CD8-positive, alpha-beta memory T cell (primary cell): ENCODE measurements at regions not wholly inside any gene's neighbourhood (a gene's known extent, or its start where the extent isn't known, plus 50 kb on each side); places are given as distances from the start of the nearest gene placed in this dataset.

ENCODE experiments used
- CTCF ChIA-PET: fragments of 350-600 bp; sonication (Branson Sonifier 250); formaldehyde crosslinking; loops from one replicate; lab custom pipeline; 2021; ENCODE audit warnings: antibody characterized with exemption; lab: Charles Lee
- POLR2A ChIA-PET: fragments of 350-600 bp; sonication (Branson Sonifier 250); formaldehyde crosslinking; loops from one replicate; lab custom pipeline; 2021; ENCODE audit warnings: antibody characterized with exemption; lab: Charles Lee
- DNase-seq, 5 donors: peaks; one replicate each; pipeline versions ENCODE4 v3.0.0 to v3.0.0-alpha.2; 2020 to 2022; ENCODE audit warnings: mixed read lengths in 1 of 5
- H3K27ac ChIP-seq: one replicate; pipeline ENCODE4 v1.7.0; 2013; ENCODE audit warnings: low read depth, mild to moderate bottlenecking, low read length, moderate library complexity
- H3K27me3 ChIP-seq: 2 replicates; pipeline ENCODE4 v1.7.0; 2013; ENCODE audit warnings: low read length, mild to moderate bottlenecking; ENCODE audit not compliant: insufficient read depth, poor library complexity, severe bottlenecking
- H3K36me3 ChIP-seq: 2 replicates; pipeline ENCODE4 v1.7.0; 2013; ENCODE audit warnings: mild to moderate bottlenecking, low read length, moderate library complexity; ENCODE audit not compliant: insufficient read depth
- H3K4me1 ChIP-seq: 2 replicates; pipeline ENCODE4 v1.7.0; 2013; ENCODE audit warnings: mild to moderate bottlenecking, low read length, moderate library complexity; ENCODE audit not compliant: insufficient read depth
- H3K4me3 ChIP-seq: 2 replicates; pipeline ENCODE4 v1.7.0; 2013; ENCODE audit warnings: mild to moderate bottlenecking, low read length
- H3K9me3 ChIP-seq: 2 replicates; pipeline ENCODE4 v1.7.0; 2013; ENCODE audit warnings: mild to moderate bottlenecking, low read length
- H3K27ac Mint-ChIP-seq, 8 donors: one replicate each; pipeline ENCODE4 v1.8.0; 2020 to 2021; ENCODE audit warnings: mixed read lengths in 8 of 8, mild to moderate bottlenecking in 6 of 8, inconsistent platforms in 3 of 8, moderate library complexity in 3 of 8
- H3K27me3 Mint-ChIP-seq, 2 donors: one replicate each; pipeline ENCODE4 v1.8.0; 2020 to 2021; ENCODE audit warnings: mixed read lengths in 2 of 2, mild to moderate bottlenecking in 1 of 2, moderate library complexity in 1 of 2
- H3K36me3 Mint-ChIP-seq, 3 donors: one replicate each; pipeline ENCODE4 v1.8.0; 2020 to 2021; ENCODE audit warnings: mixed read lengths in 3 of 3, inconsistent platforms in 1 of 3, mild to moderate bottlenecking in 1 of 3
- H3K4me1 Mint-ChIP-seq, 3 donors: one replicate each; pipeline ENCODE4 v1.8.0; 2020 to 2021; ENCODE audit warnings: mixed read lengths in 3 of 3, inconsistent platforms in 1 of 3, mild to moderate bottlenecking in 1 of 3
- H3K4me3 Mint-ChIP-seq, 7 donors: one replicate each; pipeline ENCODE4 v1.8.0; 2020 to 2021; ENCODE audit warnings: mixed read lengths in 7 of 7, mild to moderate bottlenecking in 6 of 7, moderate library complexity in 4 of 7, inconsistent platforms in 2 of 7
- H3K9me3 Mint-ChIP-seq, 5 donors: one replicate each; pipeline ENCODE4 v1.8.0; 2020 to 2022; ENCODE audit warnings: mixed read lengths in 5 of 5, mild to moderate bottlenecking in 3 of 5, moderate library complexity in 2 of 5, inconsistent platforms in 1 of 5

- Mint-ChIP-seq H3K27ac (no peak overlapping the region), H3K27me3 (no peaks in the 10 kb centered on the region), H3K4me1 (no peaks in the 10 kb centered on the region), H3K4me3 (no peak overlapping the region), H3K36me3 (no peaks in the 10 kb centered on the region), H3K9me3 (no peaks in the 10 kb centered on the region)
- ChIA-PET POLR2A (no interaction called here), CTCF (no interaction called here)
- H3K4me1 ChIP-seq, result no peaks in the 10 kb centered on the region
- H3K27me3 ChIP-seq, result no peaks in the 10 kb centered on the region
- no peak overlapping the region for H3K27ac ChIP-seq
- DNase-seq, result no peak
- no peak overlapping the region for H3K4me3 ChIP-seq
- H3K9me3 ChIP-seq, result no peaks in the 10 kb centered on the region
- no peaks in the 10 kb centered on the region for H3K36me3 ChIP-seq
These were observed 179.5 kb upstream of the PHF14 start for GRCh38 chr7:10793995-10794775.

DNA sequence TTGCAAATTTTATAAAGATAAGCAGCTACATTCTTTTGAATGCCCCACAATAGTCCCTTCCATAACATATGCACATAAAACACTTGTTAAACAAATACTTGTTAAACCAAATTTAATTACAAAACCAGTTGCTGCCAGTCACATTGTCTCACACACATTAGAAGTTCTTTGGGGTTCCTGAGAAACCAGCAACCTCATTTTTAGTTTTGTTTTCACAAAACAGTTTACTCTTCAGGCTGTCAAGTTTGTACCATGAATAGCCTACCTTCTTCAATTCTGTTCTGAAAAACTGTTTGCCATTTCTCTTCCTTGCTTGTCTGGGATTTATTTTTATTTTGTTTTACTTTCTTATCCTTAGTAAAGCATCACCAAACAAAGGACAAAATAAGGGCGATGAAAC lies 176.5 kb upstream of the PHF14 start:
- POLR2A ChIA-PET, result no interaction called here
- no peaks in the 10 kb centered on the region for H3K27me3 Mint-ChIP-seq
- DNase-seq, result no peak
- CTCF ChIA-PET, result no interaction called here
- no peaks in the 10 kb centered on the region for H3K4me1 Mint-ChIP-seq
- no peak overlapping the region for H3K27ac Mint-ChIP-seq
- Histone ChIP-seq H3K36me3 (no peaks in the 10 kb centered on the region), H3K4me3 (no peak overlapping the region), H3K27me3 (no peaks in the 10 kb centered on the region), H3K9me3 (no peaks in the 10 kb centered on the region), H3K4me1 (no peaks in the 10 kb centered on the region), H3K27ac (no peak overlapping the region)
- no peaks in the 10 kb centered on the region for H3K36me3 Mint-ChIP-seq
- no peak overlapping the region for H3K4me3 Mint-ChIP-seq
- no peaks in the 10 kb centered on the region for H3K9me3 Mint-ChIP-seq

- Mint-ChIP-seq H3K4me1 (no peaks in the 10 kb centered on the region), H3K27me3 (no peaks in the 10 kb centered on the region), H3K27ac (no peak overlapping the region), H3K4me3 (no peak overlapping the region), H3K9me3 (no peaks in the 10 kb centered on the region), H3K36me3 (no peaks in the 10 kb centered on the region)
- Histone ChIP-seq H3K27me3 (no peaks in the 10 kb centered on the region), H3K4me3 (no peak overlapping the region), H3K27ac (no peak overlapping the region), H3K9me3 (no peaks in the 10 kb centered on the region), H3K4me1 (no peaks in the 10 kb centered on the region), H3K36me3 (no peaks in the 10 kb centered on the region)
- CTCF ChIA-PET, result no interaction called here
- no peak for DNase-seq
- POLR2A ChIA-PET, result no interaction called here
These were observed 175.6 kb upstream of the PHF14 start for GRCh38 chr7:10798044-10798443.

DNA sequence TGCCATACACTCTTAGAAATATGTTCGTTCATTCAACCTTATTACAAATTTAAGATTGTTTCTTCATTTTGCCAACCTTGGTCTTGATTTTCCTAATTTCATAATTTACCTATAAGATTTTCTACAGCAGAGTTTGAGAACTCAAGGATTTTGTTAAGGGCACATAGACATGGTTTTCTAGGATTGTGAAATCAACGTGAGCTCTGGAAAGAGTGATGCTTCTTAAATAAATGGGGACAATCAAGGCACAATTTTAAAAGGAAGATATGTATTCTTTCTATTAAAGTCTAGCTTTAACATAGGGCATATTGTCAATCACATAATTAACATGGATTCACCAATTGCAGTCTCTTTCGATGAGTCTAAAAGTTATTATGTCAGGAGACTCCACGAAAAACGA lies 174.2 kb upstream of the PHF14 start:
- no peak overlapping the region for H3K4me3 Mint-ChIP-seq
- no peak for DNase-seq
- H3K27me3 ChIP-seq, result no peaks in the 10 kb centered on the region
- no peak overlapping the region for H3K27ac Mint-ChIP-seq
- CTCF ChIA-PET, result no interaction called here
- POLR2A ChIA-PET, result no interaction called here
- no peak overlapping the region for H3K4me3 ChIP-seq
- no peaks in the 10 kb centered on the region for H3K9me3 Mint-ChIP-seq
- no peaks in the 10 kb centered on the region for H3K27me3 Mint-ChIP-seq
- no peaks in the 10 kb centered on the region for H3K36me3 Mint-ChIP-seq
- no peaks in the 10 kb centered on the region for H3K4me1 Mint-ChIP-seq
- no peak overlapping the region for H3K27ac ChIP-seq
- H3K4me1 ChIP-seq, result no peaks in the 10 kb centered on the region
- H3K36me3 ChIP-seq, result no peaks in the 10 kb centered on the region
- H3K9me3 ChIP-seq, result no peaks in the 10 kb centered on the region

DNA sequence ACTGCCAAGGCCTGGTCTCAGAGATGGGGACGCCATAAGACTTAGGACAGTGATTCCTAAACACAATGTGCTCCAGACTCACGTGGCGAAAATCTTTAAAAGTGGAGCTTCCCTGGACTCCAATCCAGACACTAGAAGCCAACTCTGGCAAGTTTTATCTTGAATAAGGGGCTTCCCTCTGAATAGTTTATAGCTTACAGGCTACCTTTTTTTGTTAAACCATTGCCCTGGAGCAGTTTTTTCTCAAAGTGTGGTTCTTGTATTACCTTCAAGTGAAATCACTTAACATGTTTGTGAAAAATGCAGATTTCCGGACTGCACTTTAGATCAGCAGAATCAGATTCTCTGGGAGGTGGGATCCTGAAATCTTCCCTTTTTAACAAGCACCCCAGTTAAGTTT lies 171.7 kb upstream of the PHF14 start:
- Mint-ChIP-seq H3K27me3 (no peaks in the 10 kb centered on the region), H3K9me3 (no peaks in the 10 kb centered on the region), H3K4me1 (no peaks in the 10 kb centered on the region), H3K27ac (no peak overlapping the region), H3K36me3 (no peaks in the 10 kb centered on the region), H3K4me3 (no peak overlapping the region)
- DNase-seq, result no peak
- CTCF ChIA-PET, result no interaction called here
- no peaks in the 10 kb centered on the region for H3K9me3 ChIP-seq
- H3K27me3 ChIP-seq, result no peaks in the 10 kb centered on the region
- no peak overlapping the region for H3K4me3 ChIP-seq
- H3K36me3 ChIP-seq, result no peaks in the 10 kb centered on the region
- H3K4me1 ChIP-seq, result no peaks in the 10 kb centered on the region
- POLR2A ChIA-PET, result no interaction called here
- no peak overlapping the region for H3K27ac ChIP-seq

DNA sequence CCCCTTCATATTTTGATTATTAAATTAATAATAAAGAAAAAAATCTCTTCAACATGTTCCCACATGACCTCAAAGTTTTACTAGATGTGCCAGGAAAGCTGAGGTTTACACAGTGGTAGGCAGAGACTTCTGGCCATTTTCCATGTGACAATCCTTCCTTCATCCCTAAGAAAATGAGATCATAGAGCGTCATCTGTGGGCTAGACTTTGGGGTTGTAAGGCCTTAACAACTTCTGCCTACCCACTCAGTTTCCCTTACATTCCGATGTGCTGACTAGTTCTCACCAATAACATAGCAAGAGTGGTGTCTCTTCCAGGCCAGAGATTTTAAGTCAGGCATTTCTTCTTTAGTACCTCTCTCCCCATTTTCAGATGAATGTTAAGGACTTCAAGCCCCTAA lies 171.1 kb upstream of the PHF14 start:
- no peaks in the 10 kb centered on the region for H3K36me3 Mint-ChIP-seq
- H3K27ac Mint-ChIP-seq, result no peak overlapping the region
- Histone ChIP-seq H3K27me3 (no peaks in the 10 kb centered on the region), H3K4me1 (no peaks in the 10 kb centered on the region), H3K9me3 (no peaks in the 10 kb centered on the region), H3K36me3 (no peaks in the 10 kb centered on the region), H3K27ac (no peak overlapping the region), H3K4me3 (no peak overlapping the region)
- DNase-seq, result no peak
- no peak overlapping the region for H3K4me3 Mint-ChIP-seq
- POLR2A ChIA-PET, result no interaction called here
- H3K9me3 Mint-ChIP-seq, result no peaks in the 10 kb centered on the region
- no peaks in the 10 kb centered on the region for H3K27me3 Mint-ChIP-seq
- no peaks in the 10 kb centered on the region for H3K4me1 Mint-ChIP-seq
- CTCF ChIA-PET, result no interaction called here

DNA sequence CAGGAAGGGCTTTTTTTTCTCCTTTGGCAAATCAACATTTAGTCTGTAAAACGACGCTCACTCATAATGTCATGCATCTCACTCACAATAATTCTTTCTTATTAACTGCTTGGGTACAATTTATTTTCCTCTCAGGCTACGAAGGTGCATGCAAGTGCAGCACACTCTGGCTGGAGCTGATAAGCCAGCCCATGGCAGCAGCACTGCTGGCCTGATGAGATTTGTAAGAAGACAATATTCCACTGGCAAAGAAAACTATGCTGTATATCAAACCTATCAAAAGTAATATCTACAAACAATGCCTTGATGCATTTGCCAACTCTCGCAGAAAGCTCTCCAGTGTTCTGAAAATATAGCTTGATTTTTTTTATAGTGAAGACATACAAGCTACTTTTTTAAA lies 170.0 kb upstream of the PHF14 start:
- Histone ChIP-seq H3K4me1 (no peaks in the 10 kb centered on the region), H3K27ac (no peak overlapping the region), H3K4me3 (no peak overlapping the region), H3K27me3 (no peaks in the 10 kb centered on the region), H3K9me3 (no peaks in the 10 kb centered on the region), H3K36me3 (no peaks in the 10 kb centered on the region)
- H3K36me3 Mint-ChIP-seq, result no peaks in the 10 kb centered on the region
- CTCF ChIA-PET, result no interaction called here
- no peaks in the 10 kb centered on the region for H3K27me3 Mint-ChIP-seq
- no peak overlapping the region for H3K27ac Mint-ChIP-seq
- peaks cover 0 to 2% (median 0%) of the 10 kb centered on the region in 5 donors for H3K9me3 Mint-ChIP-seq
- no peak for DNase-seq
- no peaks in the 10 kb centered on the region for H3K4me1 Mint-ChIP-seq
- POLR2A ChIA-PET, result no interaction called here
- H3K4me3 Mint-ChIP-seq, result no peak overlapping the region

DNA sequence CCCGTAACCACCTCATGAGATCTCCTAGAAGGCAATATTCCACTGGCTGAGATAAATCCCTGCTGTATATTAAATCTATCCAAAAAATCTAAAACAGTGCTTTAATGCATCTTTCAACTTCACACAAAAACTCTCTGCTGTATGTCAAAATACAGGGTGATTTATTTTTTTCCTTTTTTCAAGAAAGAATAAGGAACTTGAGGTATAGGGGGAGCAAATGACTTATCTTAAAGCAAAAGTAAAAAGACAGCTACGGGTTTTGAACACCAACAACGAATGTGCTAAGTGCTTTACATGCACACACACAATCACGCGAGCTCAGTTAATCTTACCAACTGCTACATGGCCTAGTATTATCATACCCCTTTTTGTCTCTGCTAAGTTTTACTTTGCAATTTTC lies 168.9 kb upstream of the PHF14 start:
- H3K9me3 ChIP-seq, result no peaks in the 10 kb centered on the region
- no peaks in the 10 kb centered on the region for H3K4me1 ChIP-seq
- H3K4me3 ChIP-seq, result no peak overlapping the region
- ChIA-PET CTCF (no interaction called here), POLR2A (no interaction called here)
- Mint-ChIP-seq H3K4me3 (no peak overlapping the region), H3K27ac (no peak overlapping the region), H3K9me3 (peaks cover 0 to 5% (median 0%) of the 10 kb centered on the region in 5 donors), H3K36me3 (no peaks in the 10 kb centered on the region), H3K4me1 (no peaks in the 10 kb centered on the region), H3K27me3 (no peaks in the 10 kb centered on the region)
- H3K27me3 ChIP-seq, result no peaks in the 10 kb centered on the region
- no peaks in the 10 kb centered on the region for H3K36me3 ChIP-seq
- no peak for DNase-seq
- no peak overlapping the region for H3K27ac ChIP-seq
